Epithelial cell of esophagus (primary cell): ENCODE measurements at regions not wholly inside any gene's neighbourhood (a gene's known extent, or its start where the extent isn't known, plus 50 kb on each side); places are given as distances from the start of the nearest gene placed in this dataset.
"Not testable (repeated sequence)": the region's sequence is repeated elsewhere in the genome, so short reads cannot be mapped to it uniquely, and the experiment has no call there.

Source experiments
- DNase-seq: peaks from one replicate; pipeline ENCODE4 v3.0.0; 2010; ENCODE audit warnings: low read depth
- H3K4me3 ChIP-seq: 2 replicates; pipeline ENCODE4 v1.5.1; 2011; ENCODE audit warnings: mild to moderate bottlenecking, low read length, control low read depth
- CTCF ChIP-seq: IDR thresholded peaks from 2 replicates; pipeline ENCODE4 v1.5.1; 2011; ENCODE audit warnings: low read depth, mild to moderate bottlenecking, low read length, control low read depth, inconsistent platforms; ENCODE audit not compliant: insufficient read depth; ENCODE audit errors: missing control alignments

- no peak for DNase-seq
- no peak overlapping the region for H3K4me3 ChIP-seq
- no peak for TF ChIP-seq CTCF
These were observed 581.6 kb upstream of the DIAPH2 start for GRCh38 chrX:96102997-96103396.

GRCh38 chrX:96112689-96113088 is 572.0 kb upstream of the DIAPH2 start:
- no peak for DNase-seq
- TF ChIP-seq CTCF: no peak
- no peak overlapping the region for H3K4me3 ChIP-seq

GRCh38 chrX:96126182-96126581 is 558.5 kb upstream of the DIAPH2 start:
- no peak for DNase-seq
- peak; percentile 22 for TF ChIP-seq CTCF

GRCh38 chrX:96128058-96128457 is 556.6 kb upstream of the DIAPH2 start:
- DNase-seq, H3K4me3 ChIP-seq: not testable (repeated sequence)

More at GRCh38 chrX:96126182-96126581, 558.5 kb upstream of the DIAPH2 start:
- H3K4me3 ChIP-seq: no peak overlapping the region

GRCh38 chrX:96140796-96141195 is 543.8 kb upstream of the DIAPH2 start:
- H3K4me3 ChIP-seq: no peak overlapping the region
- TF ChIP-seq CTCF: no peak
- DNase-seq: peak; percentile 1

GRCh38 chrX:96147681-96148080 is 537.0 kb upstream of the DIAPH2 start:
- H3K4me3 ChIP-seq: no peak overlapping the region
- DNase-seq: no peak
- no peak for TF ChIP-seq CTCF

GRCh38 chrX:96170626-96171025 is 514.0 kb upstream of the DIAPH2 start:
- DNase-seq: peak; percentile 0
- TF ChIP-seq CTCF: no peak
- no peak overlapping the region for H3K4me3 ChIP-seq

GRCh38 chrX:96176921-96177320 is 507.7 kb upstream of the DIAPH2 start:
- no peak overlapping the region for H3K4me3 ChIP-seq
- no peak for TF ChIP-seq CTCF
- DNase-seq: no peak
